ENCODE measurements at regions not wholly inside any gene's neighbourhood (a gene's known extent, or its start where the extent isn't known, plus 50 kb on each side); places are given as distances from the start of the nearest gene placed in this dataset.
A peak's percentile ranks its signal among the peaks of the same experiment; 100 is the strongest.

- no peak for DNase-seq
Observed at GRCh38 chr4:184575306-184575705, 73.9 kb downstream of the CASP3 start.

GRCh38 chr4:184574861-184575260 is 74.4 kb downstream of the CASP3 start:
- DNase-seq, result no peak

- DNase-seq, result no peak
Observed at GRCh38 chr4:184573701-184574100, 75.5 kb downstream of the CASP3 start.

- no peak for DNase-seq
Observed at GRCh38 chr4:184568770-184569169, 80.5 kb downstream of the CASP3 start.

GRCh38 chr4:184563621-184564020 is 85.6 kb downstream of the CASP3 start:
- DNase-seq, result no peak

GRCh38 chr4:184558996-184559395 is 84.6 kb upstream of the IRF2 start:
- DNase-seq, result no peak

GRCh38 chr4:184553891-184554290 is 79.5 kb upstream of the IRF2 start:
- DNase-seq, result no peak

GRCh38 chr4:184550476-184550875 is 76.1 kb upstream of the IRF2 start:
- no peak for DNase-seq

GRCh38 chr4:184548648-184549341 is 74.4 kb upstream of the IRF2 start:
- no peak for DNase-seq

- no peak for DNase-seq
Observed at GRCh38 chr4:184548316-184548647, 73.9 kb upstream of the IRF2 start.

GRCh38 chr4:184544788-184545409 is 70.5 kb upstream of the IRF2 start:
- DNase-seq, result no peak

- DNase-seq, result no peak
Observed at GRCh38 chr4:184541907-184542306, 67.6 kb upstream of the IRF2 start.

GRCh38 chr4:184540307-184540706 is 66.0 kb upstream of the IRF2 start:
- no peak for DNase-seq

- peak; percentile 89 for DNase-seq
Observed at GRCh38 chr4:184538023-184538599, 63.8 kb upstream of the IRF2 start.

GRCh38 chr4:184537269-184538022 is 63.1 kb upstream of the IRF2 start:
- peak; percentile 97 for DNase-seq

GRCh38 chr4:184536881-184537248 is 62.5 kb upstream of the IRF2 start:
- DNase-seq, result no peak

- DNase-seq, result no peak
Observed at GRCh38 chr4:184536065-184536880, 61.9 kb upstream of the IRF2 start.

- no peak for DNase-seq
Observed at GRCh38 chr4:184534511-184535391, 60.4 kb upstream of the IRF2 start.

GRCh38 chr4:184533908-184534307 is 59.6 kb upstream of the IRF2 start:
- DNase-seq, result no peak

- no peak for DNase-seq
Observed at GRCh38 chr4:184531008-184531407, 56.7 kb upstream of the IRF2 start.

- no peak for DNase-seq
Observed at GRCh38 chr4:184529283-184529682, 54.9 kb upstream of the IRF2 start.

GRCh38 chr4:184528713-184529112 is 54.4 kb upstream of the IRF2 start:
- no peak for DNase-seq

Measured in NCI-H1092 treated with DMSO at 0.1 percent for 48 hours (cell line).